HG02981 (cell line): ENCODE measurements at regions not wholly inside any gene's neighbourhood (a gene's known extent, or its start where the extent isn't known, plus 50 kb on each side); places are given as distances from the start of the nearest gene placed in this dataset.

ENCODE experiments used
- ATAC-seq: cut with Tn5 transposase; IDR thresholded peaks from one replicate; pipeline ENCODE4 v1.9.1; 2021; ENCODE audit warnings: mild to moderate bottlenecking, moderate library complexity; ENCODE audit not compliant: unreplicated experiment

DNA sequence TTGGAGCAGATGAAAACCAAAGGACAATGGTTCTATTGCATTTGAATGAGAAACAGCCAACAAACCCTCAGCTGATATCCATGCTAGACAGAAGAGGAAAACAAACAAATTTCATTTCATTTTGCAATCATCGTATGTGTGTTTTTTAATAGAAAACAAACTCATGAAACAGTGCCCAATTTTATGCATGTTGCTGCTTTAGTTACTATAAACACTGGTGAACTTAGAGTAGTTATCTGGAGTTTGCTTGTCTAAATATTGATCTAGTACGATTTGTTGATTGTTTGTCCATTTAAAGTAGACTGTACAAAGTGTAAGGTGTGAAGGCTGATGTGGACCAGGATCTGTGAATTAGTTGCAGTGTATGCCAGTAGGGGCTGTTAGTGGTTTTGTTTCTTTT is 166.6 kb downstream of the KITLG start:
- no peak for ATAC-seq

DNA sequence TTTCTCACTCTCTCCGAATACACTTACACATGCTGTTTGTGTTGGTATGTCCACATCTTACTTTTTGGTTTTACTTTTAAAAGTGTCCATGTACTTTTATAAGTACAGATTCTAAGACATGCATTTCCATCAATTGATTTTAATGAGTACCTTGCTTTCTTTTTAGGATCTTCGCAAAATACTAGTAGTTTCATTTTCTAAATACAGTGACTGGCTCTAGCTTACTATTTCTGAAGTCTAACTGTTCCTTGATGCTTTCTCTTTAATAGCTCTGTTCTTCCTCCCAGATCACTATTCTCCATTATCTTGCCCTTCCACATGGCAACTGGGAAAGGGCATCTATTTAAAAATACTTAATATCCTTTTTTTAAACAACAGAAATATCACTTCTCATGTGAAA is 164.1 kb downstream of the KITLG start:
- ATAC-seq: no peak

DNA sequence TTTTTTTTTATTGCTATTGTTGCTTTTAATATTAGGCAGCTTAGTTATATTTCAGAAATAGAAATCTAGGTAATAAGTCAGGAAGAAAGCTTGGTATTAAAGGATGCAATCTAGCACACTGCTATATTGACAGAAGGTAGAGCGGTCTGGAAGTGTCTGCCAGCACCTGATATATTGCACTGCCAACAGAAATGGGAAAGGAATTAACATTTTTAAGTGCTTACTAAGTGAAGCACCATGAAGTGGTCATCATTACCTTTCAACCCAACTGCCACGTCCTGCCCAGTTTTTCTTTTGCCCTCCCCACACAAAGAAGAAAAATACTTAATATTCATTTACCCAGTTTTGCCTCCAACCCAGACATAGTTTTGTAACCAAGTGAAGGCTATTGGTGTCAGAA is 163.5 kb downstream of the KITLG start:
- no peak for ATAC-seq

DNA sequence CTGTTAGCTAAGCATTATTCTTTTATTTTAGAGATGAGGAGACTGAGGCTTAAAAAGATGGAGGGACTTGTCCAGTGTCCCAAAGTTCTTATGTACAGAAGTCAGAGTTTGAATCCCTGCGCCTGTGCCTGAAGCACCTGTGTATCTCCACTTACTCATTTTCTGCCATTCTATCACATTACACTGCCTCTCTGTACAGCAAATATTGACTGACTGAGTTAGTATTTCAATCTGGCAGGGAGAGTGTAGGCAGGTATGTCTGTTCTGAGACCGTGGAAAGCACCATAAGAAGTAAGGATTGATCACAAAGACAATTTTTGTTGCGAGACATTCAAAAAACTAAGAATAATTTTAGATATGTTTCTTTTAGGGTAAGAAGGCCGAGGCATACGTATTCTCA is 162.7 kb downstream of the KITLG start:
- no peak for ATAC-seq

DNA sequence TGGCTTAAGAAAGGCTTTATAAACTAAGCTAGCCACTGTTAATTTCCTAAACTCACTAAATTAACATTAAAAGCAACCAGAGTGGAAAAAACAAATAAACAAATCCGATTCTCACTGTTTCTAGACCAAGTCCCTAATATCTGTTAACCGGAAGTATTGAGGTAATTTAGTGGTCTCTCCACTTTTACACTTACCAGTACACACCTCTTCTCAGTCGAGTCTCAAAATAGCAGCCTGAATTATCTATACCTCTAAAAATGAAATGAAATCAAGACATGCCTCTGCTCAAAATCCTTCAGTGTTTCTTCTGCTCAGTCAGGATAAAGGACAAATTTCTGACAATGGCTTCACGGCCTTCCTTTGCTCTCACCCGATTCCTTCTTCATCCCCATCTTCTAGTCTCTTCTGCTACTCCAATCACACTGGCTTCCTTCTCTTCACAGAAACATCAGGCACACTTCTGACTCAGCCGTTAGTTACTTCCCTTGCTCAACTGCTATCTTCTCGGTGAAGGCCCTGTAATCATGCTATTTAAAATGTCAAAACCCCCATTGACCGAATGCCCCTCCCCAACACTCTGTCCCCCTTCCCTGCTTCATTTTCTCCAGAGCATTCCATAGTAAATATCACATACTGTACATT is 161.3 kb downstream of the KITLG start:
- ATAC-seq: no peak

DNA sequence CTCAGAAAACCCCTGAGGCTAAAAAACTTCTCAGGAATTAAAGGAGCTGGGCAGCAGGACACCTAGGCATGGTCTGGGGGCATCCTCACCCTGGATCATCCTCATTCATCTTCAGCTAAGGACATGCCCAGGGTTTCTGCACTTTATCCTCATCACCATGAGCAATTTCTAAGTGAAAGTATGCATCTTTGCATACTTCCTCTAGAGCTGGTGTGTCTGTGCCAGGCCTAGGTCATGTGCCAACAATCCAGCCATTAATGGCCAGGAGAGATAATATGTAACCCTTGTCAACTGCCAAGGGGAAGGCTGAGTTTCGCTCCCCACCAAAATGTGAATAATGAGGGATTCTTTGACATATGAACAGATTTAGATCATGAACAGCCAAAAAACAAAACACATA is 160.5 kb downstream of the KITLG start:
- ATAC-seq: no peak

GRCh38 chr12:88420457-88420856 is 159.8 kb downstream of the KITLG start:
- no peak for ATAC-seq

DNA sequence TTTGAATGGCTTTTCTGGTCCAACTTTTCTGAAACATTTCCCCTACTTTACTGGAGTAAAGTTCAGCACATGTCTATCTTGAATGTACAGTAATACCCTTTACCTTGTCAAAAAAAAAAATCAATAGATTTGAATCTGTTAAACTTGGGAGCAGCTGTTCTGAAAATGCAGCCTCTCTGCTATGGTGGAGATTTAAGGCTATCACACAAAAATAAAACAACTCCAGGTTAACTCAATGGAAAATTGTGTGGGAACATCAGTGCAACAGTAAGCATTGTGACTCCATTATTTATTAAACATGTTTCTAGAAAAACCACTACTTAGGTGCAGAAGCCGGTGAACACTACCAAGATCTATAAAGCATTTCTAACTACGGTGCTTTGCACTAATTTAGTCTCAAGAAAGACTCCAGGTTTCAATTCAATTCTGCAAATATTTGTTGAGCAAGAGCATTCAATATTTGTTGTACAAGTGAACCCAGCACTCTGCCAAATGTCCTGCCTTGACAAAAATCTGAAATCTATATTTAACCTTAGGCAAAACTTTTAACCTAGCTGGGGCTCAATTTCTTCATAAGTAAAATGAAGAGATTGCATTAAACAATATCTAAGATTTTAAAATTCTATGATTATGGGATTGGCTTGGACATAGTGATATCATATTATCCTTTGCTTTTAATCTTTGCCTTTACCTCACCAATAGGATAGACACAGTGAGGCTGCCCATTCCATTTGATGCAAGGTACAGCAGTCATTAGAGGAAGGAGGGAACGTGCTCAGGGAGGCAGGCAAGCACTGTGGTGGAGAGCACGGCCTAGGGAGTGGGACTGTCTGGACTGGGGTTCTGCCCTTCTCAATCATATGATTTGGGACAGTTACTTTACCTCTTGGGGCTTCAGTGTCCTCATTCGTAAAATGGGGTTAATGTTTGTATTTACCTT is 155.2 kb downstream of the KITLG start:
- ATAC-seq: no peak

GRCh38 chr12:88428350-88428749 is 151.9 kb downstream of the KITLG start:
- no peak for ATAC-seq

GRCh38 chr12:88431246-88431645 is 149.0 kb downstream of the KITLG start:
- no peak for ATAC-seq

GRCh38 chr12:88432531-88433490 is 147.5 kb downstream of the KITLG start:
- ATAC-seq: no peak

DNA sequence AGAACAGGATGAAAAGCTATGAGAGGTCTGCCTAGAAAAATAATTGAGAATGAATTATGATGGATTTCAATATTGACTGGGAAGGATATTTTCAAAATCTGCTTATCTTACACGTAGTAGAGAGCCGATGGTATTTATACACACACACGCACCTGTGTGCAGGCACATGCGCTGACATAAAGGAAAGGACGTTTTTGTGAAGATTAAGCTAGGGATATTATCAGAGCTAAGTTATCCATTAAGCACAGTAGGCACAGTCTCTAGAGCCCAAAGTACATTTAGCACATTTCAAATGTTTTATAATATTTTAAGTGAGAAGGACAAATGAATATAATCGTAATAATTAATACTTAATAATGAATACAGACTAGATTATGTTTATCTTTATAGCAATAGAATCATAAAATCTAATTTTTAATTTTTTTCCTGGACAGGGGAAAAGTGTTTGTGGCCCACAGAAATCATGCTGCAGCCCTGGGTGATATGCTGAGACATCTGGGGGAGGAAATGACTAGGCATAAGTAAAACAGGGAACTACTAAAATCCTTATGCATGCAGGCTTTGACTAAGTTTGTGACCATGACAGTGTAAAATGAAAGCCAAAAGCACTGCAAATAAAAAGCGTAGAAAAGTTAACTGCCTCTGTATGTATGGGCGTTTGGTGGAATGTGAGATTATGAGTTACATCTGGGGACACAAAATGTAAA is 146.1 kb downstream of the KITLG start:
- ATAC-seq: peak; percentile 69

DNA sequence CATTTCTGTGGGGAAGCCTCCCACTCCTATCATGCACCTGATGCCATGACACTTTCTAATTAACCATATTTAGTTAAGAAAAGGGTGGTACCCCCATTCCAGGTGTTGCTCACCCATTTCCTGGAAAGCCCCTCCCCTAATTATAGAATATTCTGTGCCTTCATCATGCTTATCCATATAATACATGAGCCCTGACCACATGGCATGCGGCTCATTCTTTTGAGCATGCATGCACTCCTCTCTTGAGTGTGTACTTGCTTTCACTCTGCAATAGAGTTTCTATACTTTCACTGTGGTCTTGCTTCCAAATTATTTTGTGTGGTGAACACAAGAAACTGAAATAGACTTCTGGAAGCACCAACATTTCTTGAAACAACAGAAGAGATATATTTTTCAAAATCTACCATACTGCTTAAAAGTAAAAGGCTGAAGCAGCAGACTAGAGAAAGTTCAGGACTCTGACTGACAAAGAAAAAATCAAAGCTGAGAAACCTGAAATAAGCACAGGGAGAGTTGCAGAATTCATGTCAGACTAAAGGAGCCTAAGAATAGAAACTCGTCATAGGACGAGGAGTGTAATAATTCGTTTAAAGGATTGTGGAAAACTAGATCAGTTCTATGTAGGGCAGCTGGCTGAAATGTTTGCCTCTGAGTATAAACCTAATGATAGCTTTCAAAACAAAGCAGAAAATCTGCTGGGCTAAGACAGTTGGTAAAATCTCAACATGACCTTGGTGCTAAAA is 144.8 kb downstream of the KITLG start:
- no peak for ATAC-seq

GRCh38 chr12:88437226-88437625 is 143.0 kb downstream of the KITLG start:
- ATAC-seq: no peak
